Effector memory CD4-positive, alpha-beta T cell (primary cell): ENCODE measurements at regions not wholly inside any gene's neighbourhood (a gene's known extent, or its start where the extent isn't known, plus 50 kb on each side); places are given as distances from the start of the nearest gene placed in this dataset.

Experiments
- DNase-seq, 3 donors: peaks; one replicate each; pipeline ENCODE4 v3.0.0-alpha.2; 2020
- H3K27ac ChIP-seq: 2 replicates; pipeline ENCODE4 v1.7.0; 2013; ENCODE audit warnings: mild to moderate bottlenecking, low read length, moderate library complexity; ENCODE audit not compliant: insufficient read depth, poor library complexity, severe bottlenecking
- H3K27me3 ChIP-seq: replicated peaks from 2 replicates; pipeline ENCODE4 v1.7.0; 2013; ENCODE audit warnings: mild to moderate bottlenecking, low read length; ENCODE audit not compliant: insufficient read depth, control insufficient read depth, poor library complexity, severe bottlenecking
- H3K36me3 ChIP-seq: 2 replicates; pipeline ENCODE4 v1.7.0; 2013; ENCODE audit warnings: mild to moderate bottlenecking, low read length, moderate library complexity; ENCODE audit not compliant: control insufficient read depth, insufficient read depth
- H3K4me1 ChIP-seq: 2 replicates; pipeline ENCODE4 v1.7.0; 2013; ENCODE audit warnings: low read length, mild to moderate bottlenecking; ENCODE audit not compliant: control insufficient read depth, insufficient read depth, poor library complexity, severe bottlenecking
- H3K4me3 ChIP-seq: 2 replicates; pipeline ENCODE4 v1.7.0; 2013; ENCODE audit warnings: low read length, low read depth, mild to moderate bottlenecking; ENCODE audit not compliant: insufficient read depth, poor library complexity, severe bottlenecking
- H3K9me3 ChIP-seq: 2 replicates; pipeline ENCODE4 v1.7.0; 2013; ENCODE audit warnings: mild to moderate bottlenecking, low read length, moderate library complexity; ENCODE audit not compliant: control insufficient read depth

DNA sequence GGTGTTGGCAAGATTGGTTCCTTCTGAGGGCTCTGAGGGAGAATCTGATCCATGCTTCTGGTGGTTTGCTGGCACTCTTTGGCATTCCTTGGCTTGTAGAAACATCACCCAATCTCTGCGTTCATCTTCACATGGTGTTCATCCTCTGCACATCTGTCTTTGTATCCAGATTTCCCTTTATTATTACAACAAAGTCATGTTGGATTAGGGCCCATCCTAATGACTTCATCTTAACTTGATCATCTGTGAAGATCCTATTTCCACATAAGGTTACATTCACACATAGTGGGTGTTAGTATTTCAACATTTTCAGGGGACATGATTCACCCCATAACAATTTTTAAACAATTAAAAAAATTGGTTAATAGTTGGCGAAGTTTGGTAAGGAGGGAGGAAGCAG lies 177.4 kb upstream of the CWC22 start:
- DNase-seq = no peak
- H3K27ac ChIP-seq = no peak overlapping the region
- H3K27me3 ChIP-seq = no peaks in the 10 kb centered on the region
- H3K9me3 ChIP-seq = no peaks in the 10 kb centered on the region
- H3K4me1 ChIP-seq = no peaks in the 10 kb centered on the region
- no peak overlapping the region for H3K4me3 ChIP-seq
- no peaks in the 10 kb centered on the region for H3K36me3 ChIP-seq

GRCh38 chr2:180180511-180180910 lies 173.4 kb upstream of the CWC22 start:
- H3K36me3 ChIP-seq = no peaks in the 10 kb centered on the region
- no peak overlapping the region for H3K27ac ChIP-seq
- H3K4me1 ChIP-seq = no peaks in the 10 kb centered on the region
- H3K27me3 ChIP-seq = no peaks in the 10 kb centered on the region
- no peak overlapping the region for H3K4me3 ChIP-seq
- DNase-seq = no peak
- H3K9me3 ChIP-seq = no peaks in the 10 kb centered on the region

- H3K27ac ChIP-seq = no peak overlapping the region
- no peak for DNase-seq
- no peaks in the 10 kb centered on the region for H3K36me3 ChIP-seq
- no peak overlapping the region for H3K4me3 ChIP-seq
- H3K4me1 ChIP-seq = no peaks in the 10 kb centered on the region
- no peaks in the 10 kb centered on the region for H3K9me3 ChIP-seq
- no peaks in the 10 kb centered on the region for H3K27me3 ChIP-seq
Observed at GRCh38 chr2:180177534-180177933, 170.4 kb upstream of the CWC22 start.

DNA sequence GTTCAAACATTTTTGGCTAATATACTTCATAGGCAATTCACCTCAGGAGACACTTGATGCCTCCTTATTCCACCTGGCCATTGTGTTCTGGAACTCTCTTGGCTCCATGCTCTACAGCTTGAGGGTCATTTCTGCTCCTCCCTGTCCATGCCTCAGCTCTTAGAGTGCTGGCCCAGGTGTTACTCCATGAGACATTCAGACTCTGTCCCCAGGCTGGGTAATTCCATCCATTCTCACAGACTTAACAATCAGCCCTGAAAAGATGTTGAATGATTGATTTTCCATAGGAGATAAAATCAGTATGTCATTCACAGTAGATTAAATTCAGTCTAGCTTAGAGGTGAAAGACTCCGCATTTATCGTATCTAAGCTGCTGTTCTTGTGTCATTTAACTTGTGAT lies 168.6 kb upstream of the CWC22 start:
- H3K27ac ChIP-seq = no peak overlapping the region
- H3K27me3 ChIP-seq = no peaks in the 10 kb centered on the region
- H3K4me3 ChIP-seq = no peak overlapping the region
- DNase-seq = no peak
- no peaks in the 10 kb centered on the region for H3K9me3 ChIP-seq
- H3K36me3 ChIP-seq = no peaks in the 10 kb centered on the region
- H3K4me1 ChIP-seq = no peaks in the 10 kb centered on the region

DNA sequence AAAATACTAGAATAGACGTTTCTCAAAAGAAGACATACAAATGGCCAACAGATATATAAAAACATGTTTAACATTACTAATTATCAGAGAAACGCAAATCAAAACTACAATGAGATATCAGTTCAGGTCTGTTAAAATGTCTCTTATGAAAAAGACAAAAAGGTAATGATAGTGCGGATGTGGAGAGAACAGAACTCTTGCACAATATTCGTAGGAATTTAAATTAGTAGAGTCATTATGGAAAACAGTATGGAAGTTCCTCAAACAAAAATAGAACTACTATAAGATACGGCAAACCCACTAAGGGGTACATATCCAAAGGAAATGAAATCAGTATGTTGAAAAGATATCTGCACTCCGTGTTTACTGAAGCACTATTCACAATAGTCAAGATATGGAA lies 167.5 kb upstream of the CWC22 start:
- Histone ChIP-seq H3K9me3 (peaks cover under 1% of the 10 kb centered on the region), H3K27me3 (no peaks in the 10 kb centered on the region), H3K4me3 (no peak overlapping the region), H3K36me3 (no peaks in the 10 kb centered on the region), H3K4me1 (no peaks in the 10 kb centered on the region), H3K27ac (no peak overlapping the region)
- DNase-seq = no peak

DNA sequence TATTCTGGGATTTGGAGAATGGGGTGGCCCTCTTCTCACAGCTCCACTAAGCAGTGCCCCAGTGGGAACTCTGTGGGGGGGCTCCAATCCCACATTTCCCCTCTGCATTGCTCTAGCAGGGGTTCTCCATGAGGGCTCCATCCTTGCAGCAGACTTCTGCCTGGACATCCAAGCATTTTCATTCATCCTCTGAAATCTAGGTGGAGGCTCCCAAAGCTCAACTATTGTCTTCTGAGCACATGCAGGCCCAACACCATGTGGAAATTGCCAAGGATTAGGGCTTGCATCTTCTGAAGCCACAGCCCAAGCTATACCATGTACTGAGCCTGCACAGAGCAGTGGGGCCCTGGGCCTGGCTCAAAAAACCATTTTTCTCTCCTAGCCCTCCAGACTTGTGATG lies 162.4 kb upstream of the CWC22 start:
- no peak for DNase-seq
- H3K27ac ChIP-seq = no peak overlapping the region
- peaks cover 6% of the 10 kb centered on the region for H3K9me3 ChIP-seq
- no peaks in the 10 kb centered on the region for H3K27me3 ChIP-seq
- no peaks in the 10 kb centered on the region for H3K36me3 ChIP-seq
- H3K4me3 ChIP-seq = no peak overlapping the region
- H3K4me1 ChIP-seq = no peaks in the 10 kb centered on the region

DNA sequence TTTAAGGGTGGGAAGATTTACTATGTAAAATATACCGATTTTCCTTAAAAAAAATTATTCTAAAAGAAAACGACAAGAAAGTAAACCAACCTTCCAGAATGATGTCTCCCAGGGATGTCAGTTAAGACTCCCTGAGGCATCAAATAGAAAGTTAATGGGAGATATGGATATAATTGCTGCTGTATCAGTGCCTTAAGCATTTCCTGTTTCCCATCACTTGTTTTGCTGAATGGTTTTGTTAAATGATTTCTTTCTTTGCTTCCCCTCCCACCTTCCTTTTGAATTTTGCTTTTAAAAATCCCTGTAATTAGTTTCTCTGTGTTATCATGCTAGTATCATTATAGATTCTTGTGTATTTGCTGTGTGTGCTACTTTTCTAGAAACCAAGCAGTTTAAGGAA lies 154.3 kb upstream of the CWC22 start:
- Histone ChIP-seq H3K27me3 (no peaks in the 10 kb centered on the region), H3K9me3 (no peaks in the 10 kb centered on the region), H3K4me3 (no peak overlapping the region)

DNA sequence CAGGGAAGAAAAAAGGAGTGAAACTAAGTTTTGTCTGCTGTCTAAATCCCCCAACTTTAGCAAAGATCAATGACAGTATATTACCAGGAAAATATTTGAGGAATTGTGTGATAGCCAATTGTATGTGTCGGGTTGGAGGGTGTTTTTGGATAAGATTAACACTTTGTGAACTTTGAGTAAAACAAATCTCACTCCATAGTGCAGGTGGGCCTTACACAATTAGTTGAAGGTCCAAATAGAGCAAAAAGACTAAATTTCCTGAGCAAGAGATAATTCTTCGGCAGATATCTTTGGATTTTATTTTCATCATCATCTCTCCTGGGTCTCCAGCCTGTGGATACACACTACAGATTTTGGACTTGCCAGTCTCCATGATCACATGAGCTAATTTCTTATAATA lies 152.8 kb upstream of the CWC22 start:
- H3K27me3 ChIP-seq = no peaks in the 10 kb centered on the region
- no peaks in the 10 kb centered on the region for H3K9me3 ChIP-seq
- H3K4me1 ChIP-seq = no peaks in the 10 kb centered on the region
- no peak overlapping the region for H3K27ac ChIP-seq
- no peak for DNase-seq
- no peak overlapping the region for H3K4me3 ChIP-seq
- H3K36me3 ChIP-seq = no peaks in the 10 kb centered on the region

More for the DNA sequence above, 154.3 kb upstream of the CWC22 start:
- Histone ChIP-seq H3K36me3 (no peaks in the 10 kb centered on the region), H3K27ac (no peak overlapping the region), H3K4me1 (no peaks in the 10 kb centered on the region)
- DNase-seq = no peak

- H3K4me3 ChIP-seq = no peak overlapping the region
- H3K9me3 ChIP-seq = no peaks in the 10 kb centered on the region
- no peak overlapping the region for H3K27ac ChIP-seq
- DNase-seq = no peak
- no peaks in the 10 kb centered on the region for H3K27me3 ChIP-seq
- H3K4me1 ChIP-seq = no peaks in the 10 kb centered on the region
- H3K36me3 ChIP-seq = no peaks in the 10 kb centered on the region
Observed at GRCh38 chr2:180158961-180159360, 151.9 kb upstream of the CWC22 start.

DNA sequence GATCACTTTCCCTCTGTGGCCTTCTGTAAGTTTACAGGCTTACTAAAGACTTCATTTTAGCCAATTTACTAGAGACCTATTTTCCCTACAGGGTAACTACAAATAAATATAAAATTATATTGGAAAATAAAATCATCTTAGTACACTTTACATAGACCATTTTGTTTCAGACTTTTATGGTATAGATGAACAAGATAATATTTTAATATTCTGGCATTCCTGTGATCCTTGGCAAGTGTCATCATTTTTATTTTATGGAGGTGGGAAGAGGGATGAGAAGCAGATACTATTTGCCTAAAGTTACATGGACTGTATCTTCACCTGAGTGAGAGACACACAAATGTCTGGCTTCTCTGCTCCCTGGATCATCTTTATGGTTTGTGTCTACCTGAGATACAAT lies 149.6 kb upstream of the CWC22 start:
- no peaks in the 10 kb centered on the region for H3K36me3 ChIP-seq
- H3K27me3 ChIP-seq = no peaks in the 10 kb centered on the region
- H3K27ac ChIP-seq = no peak overlapping the region
- H3K4me1 ChIP-seq = no peaks in the 10 kb centered on the region
- no peaks in the 10 kb centered on the region for H3K9me3 ChIP-seq
- H3K4me3 ChIP-seq = no peak overlapping the region
- DNase-seq = no peak

DNA sequence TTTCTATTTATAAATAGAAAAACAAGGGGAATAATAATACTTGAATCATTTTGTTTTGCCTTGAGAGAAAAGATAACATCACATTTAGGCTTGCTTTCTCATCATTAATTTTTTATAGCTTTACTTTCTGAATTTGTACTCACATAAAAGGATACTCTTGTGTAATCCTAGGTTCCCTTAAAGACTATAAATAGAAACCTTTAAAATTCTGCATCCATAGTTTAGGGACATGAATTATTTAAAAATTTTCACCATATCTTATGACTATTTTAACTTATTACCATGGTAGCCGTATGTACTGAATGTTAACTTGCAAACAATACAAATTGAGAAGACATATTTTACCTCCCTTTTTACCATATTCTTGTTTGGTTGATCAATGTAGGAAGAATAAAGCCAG lies 143.5 kb upstream of the CWC22 start:
- Histone ChIP-seq H3K36me3 (no peaks in the 10 kb centered on the region), H3K27me3 (no peaks in the 10 kb centered on the region), H3K4me3 (no peak overlapping the region), H3K4me1 (no peaks in the 10 kb centered on the region), H3K9me3 (no peaks in the 10 kb centered on the region), H3K27ac (no peak overlapping the region)
- no peak for DNase-seq
